ENCODE measurements at regions not wholly inside any gene's neighbourhood (a gene's known extent, or its start where the extent isn't known, plus 50 kb on each side); places are given as distances from the start of the nearest gene placed in this dataset.

GRCh38 chr21:17671733-17672132 lies 59.0 kb upstream of the BTG3 start:
- TF ChIP-seq CTCF (IDR thresholded peaks at IDR 0.05) (no peak), POLR2A (IDR thresholded peaks at IDR 0.05) (no peak)
